HG03457 (cell line): ENCODE measurements at regions not wholly inside any gene's neighbourhood (a gene's known extent, or its start where the extent isn't known, plus 50 kb on each side); places are given as distances from the start of the nearest gene placed in this dataset.
"Not testable (repeated sequence)": the region's sequence is repeated elsewhere in the genome, so short reads cannot be mapped to it uniquely, and the experiment has no call there.

Experiments
- ATAC-seq: cut with Tn5 transposase; IDR thresholded peaks from one replicate; pipeline ENCODE4 v1.9.1; 2021; ENCODE audit warnings: moderate number of reproducible peaks; ENCODE audit not compliant: unreplicated experiment

DNA sequence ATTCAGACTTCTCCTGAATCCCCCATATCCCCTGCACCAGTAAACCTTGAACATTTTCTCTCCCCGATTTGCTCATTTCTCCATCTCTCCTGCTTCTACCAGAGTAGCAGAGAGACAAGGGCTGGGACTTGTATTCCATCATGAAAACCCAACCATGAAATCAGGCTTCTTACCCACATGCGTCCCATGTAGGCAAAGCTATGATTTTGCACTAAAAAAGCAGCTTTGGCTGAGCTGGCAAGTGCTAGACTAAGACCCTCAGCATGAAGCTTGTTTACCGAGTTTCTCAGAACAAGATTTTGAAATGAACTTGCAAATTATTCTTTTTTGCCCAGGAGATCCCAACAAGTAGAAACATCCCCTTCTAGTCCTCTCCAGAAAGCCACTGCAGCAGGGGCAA lies 80.3 kb upstream of the RFLNA start:
- no peak for ATAC-seq

DNA sequence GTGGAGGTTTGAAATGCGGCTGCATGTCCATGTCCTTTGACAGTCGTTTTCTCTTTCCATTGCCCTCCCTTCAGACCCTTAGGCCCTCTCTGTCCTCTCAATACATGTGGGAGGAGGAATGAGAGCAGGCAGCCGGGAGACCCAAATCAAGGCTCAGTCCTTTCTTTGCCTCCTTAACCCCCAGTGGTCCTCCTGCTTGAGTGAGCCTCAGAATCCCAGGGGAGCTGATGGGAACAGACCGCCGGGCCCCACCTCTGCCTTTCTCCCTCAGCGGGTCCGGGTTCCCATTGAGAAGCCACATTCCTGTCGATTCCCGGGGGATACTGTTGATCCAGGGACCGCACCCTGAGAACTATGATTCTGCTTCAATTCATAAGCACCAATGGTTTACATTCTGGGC lies 77.9 kb upstream of the RFLNA start:
- no peak for ATAC-seq

DNA sequence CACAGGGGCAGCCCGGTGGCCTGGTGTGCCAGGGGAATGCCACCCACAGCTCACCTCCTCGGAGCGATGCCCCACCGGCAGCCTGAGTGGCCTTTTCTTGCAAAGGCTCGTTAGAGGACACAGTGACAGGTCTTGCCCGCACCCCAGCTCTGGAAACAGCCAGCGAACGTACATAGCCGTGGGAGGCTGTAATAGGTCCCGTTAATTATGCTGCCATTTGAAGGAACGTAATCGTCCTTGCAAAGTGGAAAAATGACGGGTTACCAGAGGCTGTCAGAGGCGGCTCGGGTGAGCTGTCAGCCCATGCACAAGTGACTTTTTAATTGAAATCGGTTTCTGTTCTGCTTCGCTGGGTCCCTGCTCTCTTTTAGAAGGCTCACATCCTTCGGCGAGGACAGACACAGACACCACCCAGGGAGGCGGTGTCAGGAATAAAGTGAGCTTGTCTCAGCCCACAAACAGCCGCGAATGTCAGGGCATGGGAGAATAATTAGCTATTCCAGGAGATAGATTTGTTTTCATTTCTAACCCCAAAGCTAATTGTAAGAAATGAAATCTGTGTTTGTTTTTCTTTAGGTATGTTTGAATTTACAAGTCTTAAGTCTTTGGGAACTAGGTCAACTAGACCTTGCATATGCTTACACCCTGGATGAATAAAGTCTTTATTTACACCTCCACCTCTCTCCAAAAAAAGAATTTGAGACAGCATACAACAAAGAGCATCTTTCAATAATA lies 77.2 kb upstream of the RFLNA start:
- no peak for ATAC-seq

DNA sequence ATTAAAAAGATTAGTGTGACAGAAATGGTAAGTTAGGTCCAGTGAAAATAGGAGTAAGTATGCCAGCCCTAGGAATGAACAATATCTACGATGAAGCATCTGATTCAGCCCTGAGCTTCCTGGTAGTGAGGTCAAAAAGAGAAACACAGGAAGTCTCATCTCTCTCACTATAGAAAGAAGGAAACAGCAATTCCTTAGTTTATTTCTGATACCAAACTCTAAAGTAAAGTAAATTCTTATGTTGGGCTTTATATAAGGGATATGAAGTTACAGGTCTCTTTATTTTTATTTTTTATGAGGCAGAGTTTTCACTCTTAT lies 76.7 kb upstream of the RFLNA start:
- no peak for ATAC-seq

DNA sequence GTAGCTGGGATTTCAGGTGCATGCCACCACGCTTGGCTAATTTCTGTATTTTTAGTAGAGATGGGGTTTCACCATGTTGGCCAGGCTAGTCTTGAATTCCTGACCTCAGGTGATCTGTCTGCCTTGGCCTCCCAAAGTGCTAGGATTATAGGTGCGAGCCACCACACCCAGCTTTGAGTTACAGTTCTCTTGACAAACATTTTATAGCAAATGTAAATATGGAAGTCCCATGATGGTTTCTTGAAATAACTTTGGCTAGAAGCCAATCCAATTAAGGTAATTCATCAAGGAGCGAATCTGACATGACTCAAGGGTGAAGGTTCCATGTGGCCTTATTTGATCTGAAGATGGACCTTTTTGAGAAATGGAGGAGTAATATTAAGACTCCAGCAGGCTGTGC lies 76.2 kb upstream of the RFLNA start:
- not testable (repeated sequence) for ATAC-seq

DNA sequence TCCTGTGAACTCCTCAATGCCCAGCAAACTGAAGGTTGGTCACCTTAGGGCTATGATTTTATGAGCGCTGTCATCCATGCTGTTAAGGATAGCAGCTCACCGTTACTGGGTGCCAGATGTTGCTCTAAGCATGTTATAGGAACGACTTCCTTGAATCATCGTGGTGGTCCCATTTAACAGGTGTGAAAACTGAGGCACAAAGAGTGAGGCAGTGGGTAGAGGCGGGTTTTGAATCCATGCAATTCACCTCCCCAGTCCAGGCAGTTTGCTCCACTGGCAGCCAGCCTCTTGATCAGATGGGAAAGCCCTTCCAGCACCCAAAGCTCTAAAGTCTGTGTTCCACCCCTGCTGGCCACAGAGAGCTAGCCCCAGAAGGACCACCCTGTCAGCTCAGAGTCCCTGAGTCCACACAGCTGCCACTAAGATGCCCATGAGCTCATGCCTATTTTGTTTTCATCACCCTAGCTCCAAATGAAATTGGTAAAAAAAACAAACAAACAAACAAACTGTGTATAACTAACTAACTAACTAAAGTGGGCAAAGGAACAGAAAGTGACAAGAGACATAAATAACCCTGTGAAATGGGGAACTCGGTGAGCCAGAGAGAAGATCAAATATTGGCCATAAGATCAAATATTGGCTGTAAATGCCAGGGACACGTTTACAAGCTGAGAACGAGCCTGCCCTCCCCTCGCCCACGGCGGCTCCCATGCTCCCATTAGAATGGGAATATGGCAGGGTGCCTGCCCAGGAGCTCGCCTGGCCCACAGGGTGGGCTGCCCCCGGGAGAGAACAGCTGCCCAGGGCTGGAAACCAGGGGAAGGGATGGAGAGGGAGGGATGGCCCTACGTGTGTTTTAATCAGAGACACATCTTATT lies 72.3 kb upstream of the RFLNA start:
- ATAC-seq = no peak

DNA sequence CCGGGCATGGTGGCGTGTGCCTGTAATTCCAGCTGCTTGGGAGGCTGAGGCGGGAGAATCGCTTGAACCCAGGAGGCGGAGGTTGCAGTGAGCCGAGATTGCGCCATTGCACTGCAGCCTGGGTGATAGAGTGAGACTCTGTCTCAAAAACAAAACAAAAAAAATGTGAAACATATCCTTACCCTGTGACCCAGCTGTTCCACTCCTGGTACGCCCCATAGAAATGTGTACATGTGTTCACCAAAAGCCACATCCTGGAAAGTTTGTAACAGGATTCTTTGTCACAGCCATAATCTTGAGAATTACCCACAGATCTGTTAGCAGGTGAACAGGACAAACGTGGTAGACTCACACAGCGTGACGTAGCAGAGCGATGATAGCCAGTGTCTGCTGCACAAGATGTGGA lies 71.2 kb upstream of the RFLNA start:
- ATAC-seq = not testable (repeated sequence)

DNA sequence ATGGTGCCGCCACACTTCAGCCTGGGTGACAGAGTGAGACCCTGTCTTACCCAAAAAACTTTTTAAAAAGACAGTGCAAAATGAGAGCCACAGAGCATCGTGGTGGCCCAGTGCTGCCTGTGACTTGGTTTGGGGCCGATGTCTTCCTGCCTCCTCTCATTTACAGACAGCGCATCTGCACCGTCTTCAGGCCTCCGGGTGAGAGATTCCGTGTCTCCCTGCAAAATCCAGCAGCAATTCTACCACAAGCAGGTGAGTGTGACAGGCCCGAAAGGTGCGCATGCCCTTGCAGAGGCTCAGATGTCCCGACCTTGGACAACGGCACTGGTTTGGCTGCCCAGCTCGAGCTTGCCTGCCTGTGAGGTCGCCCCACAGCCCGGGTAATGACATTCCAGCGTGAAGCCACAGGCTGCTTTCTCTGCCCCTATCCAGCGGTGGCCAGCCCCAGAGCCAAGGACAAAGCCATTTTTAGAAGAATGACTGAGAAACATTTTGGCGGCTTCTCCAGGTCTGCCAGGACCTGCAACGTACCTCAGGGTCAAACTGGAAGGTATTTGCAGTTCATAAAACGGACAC lies 70.3 kb upstream of the RFLNA start:
- no peak for ATAC-seq

DNA sequence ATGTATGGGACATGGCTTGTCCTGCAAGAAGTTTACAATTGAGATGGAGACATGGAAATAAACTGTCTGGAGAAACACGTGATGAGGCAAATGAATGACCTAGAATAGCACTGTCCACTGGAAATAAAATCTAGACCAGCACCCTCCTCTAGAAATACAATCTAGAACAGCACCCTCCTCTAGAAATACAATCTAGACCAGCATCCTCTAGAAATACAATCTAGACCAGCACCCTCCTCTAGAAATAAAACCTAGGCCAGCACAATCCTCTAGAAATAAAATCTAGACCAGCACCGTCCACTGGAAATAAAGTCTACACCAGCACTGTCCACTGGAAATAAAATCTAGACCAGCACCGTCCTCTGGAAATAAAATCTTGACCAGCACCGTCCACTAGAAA lies 69.2 kb upstream of the RFLNA start:
- ATAC-seq = no peak

DNA sequence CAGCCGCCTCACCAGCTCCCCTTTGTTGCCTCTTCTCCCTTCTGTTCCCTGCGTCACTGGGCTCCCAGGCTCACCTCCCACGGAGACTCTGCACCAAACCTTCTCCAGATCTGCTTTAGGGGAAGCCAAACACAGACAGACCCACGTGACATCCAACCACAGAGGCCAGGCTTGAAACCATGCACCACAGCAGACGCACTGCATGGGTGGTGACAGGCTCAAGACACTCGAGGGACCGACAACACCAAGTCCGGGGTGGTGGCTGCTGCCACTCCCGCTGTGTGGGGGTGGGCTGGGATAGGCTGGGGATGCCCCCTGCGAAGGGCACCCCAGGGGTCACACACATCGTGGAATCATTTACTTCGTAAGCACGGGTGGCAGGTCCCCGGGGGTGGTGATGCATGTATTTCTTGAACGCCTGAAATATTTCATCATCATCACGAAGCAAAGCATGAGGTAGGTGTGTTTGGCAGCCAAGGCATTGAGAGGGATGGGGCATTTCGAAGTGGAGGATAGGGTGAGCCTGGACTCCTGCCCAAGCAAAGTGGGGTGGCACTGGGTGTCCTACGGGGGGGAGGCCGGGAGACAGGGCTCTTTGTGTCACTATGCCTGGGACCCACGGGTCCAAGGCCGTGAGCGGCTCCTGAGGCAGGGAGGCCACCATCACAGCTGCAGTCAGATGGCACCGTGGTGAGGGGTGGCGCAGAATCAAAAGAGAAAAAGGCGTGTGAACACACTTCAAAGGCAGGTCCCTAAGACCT lies 66.8 kb upstream of the RFLNA start:
- no peak for ATAC-seq

DNA sequence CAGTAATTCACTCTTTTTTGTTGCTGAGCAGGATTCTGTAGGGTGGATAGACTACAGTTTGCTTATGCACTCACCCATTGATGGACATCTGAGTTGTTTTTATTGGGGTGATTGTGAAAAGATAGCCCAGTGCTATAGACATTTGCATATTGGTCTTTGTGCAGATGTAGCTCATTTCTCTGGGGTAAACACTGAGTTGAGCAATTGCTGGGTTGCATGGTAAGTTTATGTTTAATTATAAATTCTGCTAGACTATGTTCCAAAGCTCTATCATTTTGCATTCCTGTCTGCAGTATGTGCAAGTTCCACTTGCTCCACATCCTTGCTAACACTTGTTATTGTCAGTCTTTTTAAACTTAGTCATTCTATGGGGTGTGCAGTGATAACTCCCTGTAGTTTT lies 65.4 kb upstream of the RFLNA start:
- no peak for ATAC-seq

DNA sequence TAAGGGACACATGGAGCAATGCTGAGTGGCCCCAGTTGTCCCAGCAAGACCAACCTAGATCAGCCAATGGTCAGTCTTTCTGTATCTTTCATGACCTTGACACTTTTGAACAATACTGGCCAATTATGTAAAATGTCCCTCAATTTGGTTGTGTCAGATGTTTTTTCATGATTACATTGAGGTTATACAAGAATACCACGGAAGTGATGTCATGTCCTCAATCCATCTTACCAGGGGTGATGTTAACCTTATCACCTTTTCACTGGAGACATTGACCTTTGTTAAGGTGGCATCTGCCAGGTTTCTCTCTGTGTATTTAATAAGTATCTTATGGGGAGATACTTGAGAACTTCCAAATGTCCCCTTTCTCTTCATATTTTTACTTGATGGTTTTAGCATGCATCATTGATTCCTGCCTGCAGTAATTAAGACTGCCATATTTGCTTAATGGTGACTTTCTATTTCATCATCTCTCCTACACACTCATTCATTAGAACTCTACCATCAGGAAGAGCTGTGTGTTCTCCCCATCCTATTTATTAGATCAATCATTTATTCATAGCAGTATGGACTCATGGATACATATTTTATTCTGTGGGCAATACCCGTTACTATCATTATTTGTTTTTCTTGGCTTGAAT lies 64.7 kb upstream of the RFLNA start:
- no peak for ATAC-seq

DNA sequence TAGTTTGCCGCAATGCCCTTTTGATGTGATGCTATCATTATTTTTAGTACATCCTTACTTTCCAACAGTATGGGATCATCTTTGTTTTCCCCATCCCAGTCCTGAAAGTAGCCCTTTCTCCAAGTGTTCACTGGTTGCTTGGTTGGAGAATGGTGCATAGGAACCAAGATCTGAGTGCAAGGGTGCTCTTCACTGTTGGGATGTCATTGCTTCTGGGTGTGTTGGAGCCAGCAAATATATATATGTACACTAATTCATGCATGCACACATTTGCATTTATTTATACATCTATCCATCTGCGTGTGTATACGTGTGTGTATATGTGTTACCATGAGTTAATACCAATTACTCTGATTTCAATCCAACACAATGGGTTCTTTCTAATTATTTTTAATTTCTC lies 64.1 kb upstream of the RFLNA start:
- ATAC-seq = no peak

DNA sequence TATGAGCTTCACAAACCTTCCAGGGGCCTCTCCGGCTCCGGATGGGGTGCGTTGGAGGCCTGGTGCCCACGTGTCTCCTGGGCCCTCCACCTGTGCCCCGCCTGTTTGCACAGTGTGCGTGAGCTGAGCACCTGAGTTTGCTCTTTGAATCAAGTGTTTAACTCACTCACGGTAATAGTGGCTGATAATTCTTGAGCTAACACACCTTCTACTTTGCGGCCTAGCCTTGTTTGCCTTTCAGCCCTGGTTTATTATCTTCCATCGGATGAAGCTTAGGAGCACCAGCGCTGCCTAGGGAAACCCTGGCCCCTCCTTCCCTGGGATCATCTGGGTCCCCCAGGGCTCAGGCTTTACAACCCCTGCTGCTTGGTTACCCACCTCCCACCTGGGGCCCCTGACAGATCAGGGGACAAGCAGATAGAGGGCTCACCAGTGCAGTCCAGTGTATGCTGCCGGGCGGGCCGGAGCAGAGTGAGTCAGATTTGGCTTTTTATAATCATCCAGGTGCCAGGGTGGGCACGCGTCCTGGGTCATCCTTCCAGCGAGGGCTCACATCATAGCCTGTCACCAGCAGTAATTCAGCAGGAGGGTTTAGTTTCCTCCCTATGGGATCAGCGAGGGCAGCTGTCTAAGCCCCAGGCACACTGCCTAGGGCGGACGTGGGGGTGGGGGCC lies 62.8 kb upstream of the RFLNA start:
- no peak for ATAC-seq

DNA sequence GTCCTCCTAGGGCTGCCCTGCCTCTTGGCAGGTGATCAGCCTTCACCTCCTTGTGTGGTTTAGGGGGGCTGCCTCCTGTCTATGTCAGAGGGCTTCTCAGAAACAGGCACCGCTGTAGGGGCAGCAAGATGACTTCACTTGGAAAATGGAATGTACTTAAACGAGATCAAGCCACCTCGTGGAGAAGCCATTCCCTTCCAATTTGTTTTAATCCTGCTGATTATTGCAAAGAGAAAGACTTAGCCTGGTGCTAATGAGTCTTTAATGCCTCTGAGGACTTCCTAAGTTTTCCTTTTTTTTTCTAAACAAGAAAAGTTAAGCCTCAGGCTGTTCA lies 62.3 kb upstream of the RFLNA start:
- ATAC-seq = no peak

DNA sequence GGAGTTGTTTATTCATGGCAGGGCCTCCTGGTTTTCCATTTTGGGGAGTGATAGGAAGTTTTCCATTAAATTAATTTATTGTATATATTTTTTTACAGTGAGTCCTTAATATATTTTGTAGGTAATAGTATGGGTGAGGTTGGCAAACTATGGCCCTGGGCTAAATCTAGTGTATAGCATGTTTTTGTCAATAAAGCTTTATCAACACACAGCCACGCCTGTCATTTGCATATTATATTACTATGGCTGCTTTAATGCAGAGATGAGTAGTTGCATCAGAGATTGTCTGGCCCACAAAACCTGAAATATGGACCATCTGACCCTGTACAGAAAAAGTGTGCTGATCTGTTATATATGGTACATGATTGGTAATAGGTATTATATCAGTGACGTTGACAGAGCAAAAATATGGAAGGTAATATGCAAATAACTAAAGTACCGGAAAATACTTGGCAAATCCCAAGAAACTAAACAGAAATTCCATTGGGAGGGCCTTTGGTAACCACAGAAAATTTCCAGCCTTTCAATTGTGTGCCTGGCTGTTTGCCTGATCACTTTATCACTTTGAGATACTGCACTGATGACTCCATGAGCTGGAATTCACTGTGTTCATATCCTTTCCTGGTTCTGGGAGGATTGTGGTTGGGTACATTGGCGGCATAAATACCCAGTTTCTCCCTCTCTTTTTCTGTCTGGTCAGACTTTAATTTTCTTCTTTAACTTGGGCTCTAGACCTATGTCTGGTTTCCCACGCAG lies 61.7 kb upstream of the RFLNA start:
- ATAC-seq = no peak

DNA sequence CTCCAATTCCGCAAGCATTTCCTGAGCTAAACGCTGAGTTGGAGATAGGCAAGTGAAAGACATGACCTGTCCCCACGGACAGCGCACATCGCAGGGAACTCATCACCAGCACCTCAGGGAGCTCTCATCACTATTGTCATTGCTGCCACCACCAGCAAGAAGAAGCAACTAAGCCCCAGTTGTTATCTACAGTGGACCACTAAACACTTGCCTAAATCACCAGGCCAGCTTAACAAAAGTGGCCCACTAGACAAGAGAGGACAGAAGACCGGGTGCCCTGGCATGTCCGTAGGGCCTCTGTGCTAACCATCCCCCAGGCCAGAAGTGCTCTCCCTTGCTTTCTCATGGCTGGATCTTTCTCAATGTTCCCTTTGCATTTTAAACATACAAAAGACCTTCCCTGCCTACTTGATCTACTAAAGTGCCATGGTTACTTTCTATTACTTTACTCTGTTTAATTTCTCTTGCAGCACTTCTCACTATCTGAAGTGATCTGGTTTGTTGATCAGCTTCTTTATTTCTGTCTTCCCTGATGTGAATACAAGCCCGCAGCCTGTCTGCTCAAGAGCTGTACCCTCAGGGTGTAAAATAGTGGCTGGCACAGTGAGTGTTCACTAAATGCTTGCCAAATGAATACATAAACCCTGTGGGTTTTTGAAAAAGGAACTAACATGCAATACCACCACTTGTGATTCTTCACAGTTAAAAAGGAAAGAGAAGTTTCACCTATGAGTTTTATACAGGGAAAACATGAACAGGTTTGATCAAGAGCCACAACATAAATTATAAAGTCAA lies 60.9 kb upstream of the RFLNA start:
- ATAC-seq = no peak

DNA sequence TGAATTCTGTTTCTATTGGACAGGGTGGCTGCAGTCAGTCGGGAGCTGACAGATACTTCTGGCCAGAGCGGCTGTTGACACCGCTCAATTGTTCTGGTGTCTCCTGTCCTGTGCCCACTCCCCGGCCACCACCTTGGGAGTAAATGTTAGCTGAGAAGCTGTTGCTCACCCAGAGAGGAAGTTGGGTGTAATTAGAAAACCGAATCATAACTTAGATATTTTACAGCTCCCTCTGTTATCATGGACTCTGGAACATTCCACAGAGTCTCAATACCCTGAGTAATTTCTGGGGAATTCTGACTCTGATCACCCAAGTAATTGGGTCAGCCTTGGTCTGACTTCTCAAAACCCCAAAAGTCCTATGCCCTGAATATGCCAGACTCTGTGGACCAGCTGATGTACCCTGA lies 58.3 kb upstream of the RFLNA start:
- ATAC-seq = no peak

DNA sequence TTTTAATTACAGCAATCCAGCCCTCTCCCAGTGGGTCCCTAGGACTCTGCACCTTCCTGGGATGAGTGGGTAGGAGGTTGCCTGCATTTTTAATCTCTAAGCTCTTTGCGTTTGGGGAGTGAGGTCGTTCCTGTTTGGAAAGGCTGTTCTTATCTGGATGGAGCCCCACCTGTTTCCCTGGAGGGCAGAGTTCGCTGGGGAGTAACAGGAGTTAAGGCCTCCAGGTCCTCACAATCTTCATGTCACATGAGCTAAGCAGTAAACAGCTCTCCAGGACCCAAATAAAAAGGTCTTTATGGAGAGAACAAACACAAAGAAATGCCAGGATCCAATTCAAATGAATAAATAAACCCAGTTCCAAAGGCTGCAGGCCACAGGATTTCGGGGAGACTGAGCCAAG lies 56.0 kb upstream of the RFLNA start:
- ATAC-seq = no peak
